Caco-2 (cell line): ENCODE measurements at regions not wholly inside any gene's neighbourhood (a gene's known extent, or its start where the extent isn't known, plus 50 kb on each side); places are given as distances from the start of the nearest gene placed in this dataset.

Experiments used
- BruUV-seq: library from RNA; stranded (reverse); fragments of 400-500 nt; replicated peaks from 2 replicates; lab custom pipeline; 2021; lab: Mats Ljungman, UMichigan
- CTCF ChIA-PET: fragments of 300-600 bp; sonication (Branson Sonifier 250); formaldehyde crosslinking; loops from one replicate; lab custom pipeline; 2022; ENCODE audit warnings: antibody characterized with exemption; lab: Charles Lee
- POLR2A ChIA-PET: fragments of 300-600 bp; sonication (Branson Sonifier 250); formaldehyde crosslinking; loops from one replicate; lab custom pipeline; 2022; ENCODE audit warnings: antibody characterized with exemption; lab: Charles Lee
- DNase-seq, 2 experiments: peaks; one replicate each; pipeline versions ENCODE4 v3.0.0 to v3.0.0-alpha.2; 2020 to 2022
- H3K27me3 ChIP-seq: replicated peaks from 2 replicates; pipeline ENCODE4 v1.6.0; 2011; ENCODE audit warnings: low read length; ENCODE audit not compliant: control insufficient read depth, insufficient read depth
- H3K36me3 ChIP-seq: 2 replicates; pipeline ENCODE4 v1.5.1; 2011; ENCODE audit warnings: low read length; ENCODE audit not compliant: control insufficient read depth, insufficient read depth
- H3K4me1 ChIP-seq: fragments of 250-450 bp; sonication (Bioruptor Pico); 2 replicates; pipeline ENCODE4 v1.5.1; 2020; ENCODE audit warnings: mild to moderate bottlenecking
- H3K4me3 ChIP-seq: 2 replicates; pipeline ENCODE4 v1.5.1; 2011; ENCODE audit warnings: low read depth, mild to moderate bottlenecking, control low read depth, low read length
- H3K9me3 ChIP-seq: fragments of 250-450 bp; sonication (Bioruptor Pico); 2 replicates; pipeline ENCODE4 v1.5.1; 2020; ENCODE audit warnings: mild to moderate bottlenecking, moderate library complexity
- H3K27ac Mint-ChIP-seq: one replicate; pipeline ENCODE4 v1.8.0; 2022; ENCODE audit warnings: mixed read lengths; ENCODE audit not compliant: unreplicated experiment
- H3K27me3 Mint-ChIP-seq: one replicate; pipeline ENCODE4 v1.8.0; 2022; ENCODE audit warnings: mixed read lengths; ENCODE audit not compliant: insufficient read depth, unreplicated experiment
- H3K36me3 Mint-ChIP-seq: one replicate; pipeline ENCODE4 v1.8.0; 2022; ENCODE audit warnings: mild to moderate bottlenecking, mixed read lengths; ENCODE audit not compliant: insufficient read depth, unreplicated experiment
- H3K4me1 Mint-ChIP-seq: one replicate; pipeline ENCODE4 v1.8.0; 2022; ENCODE audit warnings: low read depth, mixed read lengths; ENCODE audit not compliant: unreplicated experiment
- H3K4me3 Mint-ChIP-seq: one replicate; pipeline ENCODE4 v1.8.0; 2022; ENCODE audit warnings: mild to moderate bottlenecking, moderate library complexity, mixed read lengths; ENCODE audit not compliant: unreplicated experiment
- H3K9me3 Mint-ChIP-seq: one replicate; pipeline ENCODE4 v1.8.0; 2022; ENCODE audit warnings: mixed read lengths; ENCODE audit not compliant: unreplicated experiment
- CTCF ChIP-seq, 2 experiments: fragments of 200-600 bp in 1 of 2; IDR thresholded peaks; 1 replicate in 1 of 2; 2 replicates in 1 of 2; pipeline versions ENCODE4 v1.5.1 to v1.8.0; 2011 to 2022; ENCODE audit warnings: antibody characterized with exemption in 1 of 2, control low read depth in 1 of 2, inconsistent platforms in 1 of 2, low read depth in 1 of 2, low read length in 1 of 2, mild to moderate bottlenecking in 1 of 2, moderate library complexity in 1 of 2; ENCODE audit not compliant: insufficient read depth in 1 of 2, severe bottlenecking in 1 of 2, unreplicated experiment in 1 of 2
- intact Hi-C: fragments of 100-400 bp; cut with micrococcal nuclease; formaldehyde crosslinking; loops from one replicate; pipeline ENCODE4 v1.10.0; 2022; ENCODE audit not compliant: unreplicated experiment

- H3K9me3 ChIP-seq: no peaks in the 10 kb centered on the region
- no peak overlapping the region for H3K4me3 Mint-ChIP-seq
- H3K4me1 ChIP-seq: no peaks in the 10 kb centered on the region
- no peak overlapping the region for H3K4me3 ChIP-seq
- no peaks in the 10 kb centered on the region for H3K36me3 ChIP-seq
- H3K27me3 Mint-ChIP-seq: peaks cover 16% of the 10 kb centered on the region
- CTCF ChIA-PET: no interaction called here
- BruUV-seq: no TSS peak
- DNase-seq: no peak
- no peaks in the 10 kb centered on the region for H3K36me3 Mint-ChIP-seq
- intact Hi-C loops: no loop called here
- TF ChIP-seq CTCF (IDR thresholded peaks at IDR 0.05; ENCODE audit: insufficient read depth in 1 of 2, low read depth in 1 of 2, low read length in 1 of 2, severe bottlenecking in 1 of 2, unreplicated experiment in 1 of 2): no peak
- no peak overlapping the region for H3K27ac Mint-ChIP-seq
- POLR2A ChIA-PET: no interaction called here
- H3K9me3 Mint-ChIP-seq: no peaks in the 10 kb centered on the region
- no peaks in the 10 kb centered on the region for H3K27me3 ChIP-seq
- no peaks in the 10 kb centered on the region for H3K4me1 Mint-ChIP-seq
Measured at GRCh38 chr20:12790859-12791258, 217.9 kb upstream of the SPTLC3 start.

- CTCF ChIA-PET: no interaction called here
Measured at GRCh38 chr20:12798286-12798685, 210.5 kb upstream of the SPTLC3 start.

GRCh38 chr20:12808006-12808567, 200.7 kb upstream of the SPTLC3 start:
- no TSS peak for BruUV-seq
- H3K27ac Mint-ChIP-seq: no peak overlapping the region
- intact Hi-C loops: no loop called here
- CTCF ChIA-PET: no interaction called here
- DNase-seq: no peak
- H3K4me1 ChIP-seq: no peaks in the 10 kb centered on the region
- no peaks in the 10 kb centered on the region for H3K27me3 ChIP-seq
- H3K27me3 Mint-ChIP-seq: peaks cover 9% of the 10 kb centered on the region
- H3K9me3 Mint-ChIP-seq: peaks cover 10% of the 10 kb centered on the region
- H3K4me3 Mint-ChIP-seq: no peak overlapping the region
- TF ChIP-seq CTCF (IDR thresholded peaks at IDR 0.05; ENCODE audit: insufficient read depth in 1 of 2, low read depth in 1 of 2, low read length in 1 of 2, severe bottlenecking in 1 of 2, unreplicated experiment in 1 of 2): peak in 1 of 2 experiments; percentile 2
- no peaks in the 10 kb centered on the region for H3K9me3 ChIP-seq
- no peak overlapping the region for H3K4me3 ChIP-seq
- H3K36me3 ChIP-seq: no peaks in the 10 kb centered on the region
- H3K4me1 Mint-ChIP-seq: no peaks in the 10 kb centered on the region
- H3K36me3 Mint-ChIP-seq: no peaks in the 10 kb centered on the region
- POLR2A ChIA-PET: no interaction called here

More at GRCh38 chr20:12798286-12798685, 210.5 kb upstream of the SPTLC3 start:
- no peak for DNase-seq
- Histone ChIP-seq H3K4me3 (no peak overlapping the region), H3K4me1 (no peaks in the 10 kb centered on the region), H3K27me3 (no peaks in the 10 kb centered on the region), H3K9me3 (no peaks in the 10 kb centered on the region), H3K36me3 (no peaks in the 10 kb centered on the region)
- no peaks in the 10 kb centered on the region for H3K9me3 Mint-ChIP-seq
- H3K36me3 Mint-ChIP-seq: no peaks in the 10 kb centered on the region
- H3K4me1 Mint-ChIP-seq: no peaks in the 10 kb centered on the region
- no TSS peak for BruUV-seq
- peaks cover 5% of the 10 kb centered on the region for H3K27me3 Mint-ChIP-seq
- intact Hi-C loops: no loop called here
- POLR2A ChIA-PET: no interaction called here
- H3K27ac Mint-ChIP-seq: no peak overlapping the region
- H3K4me3 Mint-ChIP-seq: no peak overlapping the region
- no peak for TF ChIP-seq CTCF (IDR thresholded peaks at IDR 0.05; ENCODE audit: insufficient read depth in 1 of 2, low read depth in 1 of 2, low read length in 1 of 2, severe bottlenecking in 1 of 2, unreplicated experiment in 1 of 2)
